ENCODE measurements at regions not wholly inside any gene's neighbourhood (a gene's known extent, or its start where the extent isn't known, plus 50 kb on each side); places are given as distances from the start of the nearest gene placed in this dataset.
"Not testable (repeated sequence)": the region's sequence is repeated elsewhere in the genome, so short reads cannot be mapped to it uniquely, and the experiment has no call there.

- no peak for DNase-seq
These were observed 799.6 kb downstream of the KCNJ3 start for GRCh38 chr2:155498106-155498505.

GRCh38 chr2:155494744-155495143, 796.2 kb downstream of the KCNJ3 start:
- DNase-seq = no peak

GRCh38 chr2:155485141-155485842, 786.8 kb downstream of the KCNJ3 start:
- DNase-seq = no peak

- DNase-seq = no peak
These were observed 782.6 kb downstream of the KCNJ3 start for GRCh38 chr2:155481141-155481540.

- DNase-seq = not testable (repeated sequence)
These were observed 773.5 kb downstream of the KCNJ3 start for GRCh38 chr2:155472018-155472417.

- DNase-seq = no peak
These were observed 757.7 kb downstream of the KCNJ3 start for GRCh38 chr2:155456222-155456621.

- DNase-seq = no peak
These were observed 744.4 kb downstream of the KCNJ3 start for GRCh38 chr2:155442755-155443372.

GRCh38 chr2:155442088-155442487, 743.6 kb downstream of the KCNJ3 start:
- DNase-seq = no peak

GRCh38 chr2:155431004-155431507, 732.6 kb downstream of the KCNJ3 start:
- DNase-seq = no peak

- no peak for DNase-seq
These were observed 729.0 kb downstream of the KCNJ3 start for GRCh38 chr2:155427470-155427869.

GRCh38 chr2:155424518-155424917, 726.0 kb downstream of the KCNJ3 start:
- no peak for DNase-seq

GRCh38 chr2:155418753-155419152, 720.3 kb downstream of the KCNJ3 start:
- no peak for DNase-seq

GRCh38 chr2:155412598-155412997, 714.1 kb downstream of the KCNJ3 start:
- DNase-seq = no peak

GRCh38 chr2:155404433-155405002, 706.0 kb downstream of the KCNJ3 start:
- DNase-seq = no peak

GRCh38 chr2:155393406-155393805, 694.9 kb downstream of the KCNJ3 start:
- no peak for DNase-seq

GRCh38 chr2:155391613-155392130, 693.2 kb downstream of the KCNJ3 start:
- no peak for DNase-seq

- DNase-seq = no peak
These were observed 690.7 kb downstream of the KCNJ3 start for GRCh38 chr2:155389224-155389623.

- no peak for DNase-seq
These were observed 686.1 kb downstream of the KCNJ3 start for GRCh38 chr2:155384555-155385123.

- DNase-seq = no peak
These were observed 684.3 kb downstream of the KCNJ3 start for GRCh38 chr2:155382776-155383175.

- no peak for DNase-seq
These were observed 682.9 kb downstream of the KCNJ3 start for GRCh38 chr2:155381436-155381835.

- DNase-seq = no peak
These were observed 681.0 kb downstream of the KCNJ3 start for GRCh38 chr2:155379494-155379893.

GRCh38 chr2:155377931-155378444, 679.5 kb downstream of the KCNJ3 start:
- no peak for DNase-seq

GRCh38 chr2:155377266-155377680, 678.8 kb downstream of the KCNJ3 start:
- no peak for DNase-seq

Data from stimulated activated CD4-positive, alpha-beta T cell treated with anti-CD3 and anti-CD28 coated beads, Interleukin-1b, Interleukin-23, amount 100 ng/mL, for 48 hours (primary cell).